GM23248 (cell line): ENCODE measurements at regions not wholly inside any gene's neighbourhood (a gene's known extent, or its start where the extent isn't known, plus 50 kb on each side); places are given as distances from the start of the nearest gene placed in this dataset.

ENCODE experiments used
- EZH2 ChIP-seq: fragments of 200-600 bp; sonication (generic); IDR thresholded peaks from 2 replicates; pipeline ENCODE4 v1.6.1; 2018; ENCODE audit warnings: antibody characterized with exemption, mild to moderate bottlenecking; ENCODE audit not compliant: insufficient read depth, poor library complexity, severe bottlenecking
- EZH2phosphoT487 ChIP-seq: fragments of 200-600 bp; sonication (generic); IDR thresholded peaks from 2 replicates; pipeline ENCODE4 v1.6.1; 2018; ENCODE audit warnings: antibody characterized with exemption, moderate library complexity, mild to moderate bottlenecking, low read depth; ENCODE audit not compliant: insufficient read depth

DNA sequence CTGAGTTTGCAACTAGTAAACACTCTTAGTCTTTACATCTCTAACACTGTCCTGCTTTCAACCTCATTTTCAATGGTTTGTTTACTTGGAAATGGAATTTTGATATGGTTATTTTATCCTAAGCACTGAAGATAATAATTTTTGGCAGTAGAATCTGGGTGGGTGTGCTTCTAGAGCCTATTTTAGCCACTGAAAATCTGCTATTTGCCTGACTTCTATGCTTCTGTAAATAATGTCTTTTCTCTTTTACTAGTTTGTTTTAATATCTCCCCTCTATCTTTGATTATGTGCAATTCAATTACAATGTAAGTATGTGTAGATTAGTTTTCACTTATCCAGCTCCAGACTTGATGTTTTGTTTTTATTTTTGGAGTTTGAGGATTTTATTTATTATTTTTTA lies 197.5 kb downstream of the TUSC1 start:
- TF ChIP-seq EZH2, result no peak
- no peak for TF ChIP-seq EZH2phosphoT487
